H9 (cell line): ENCODE measurements at regions not wholly inside any gene's neighbourhood (a gene's known extent, or its start where the extent isn't known, plus 50 kb on each side); places are given as distances from the start of the nearest gene placed in this dataset.

Experiments
- DNase-seq: peaks from one replicate; pipeline ENCODE4 v3.0.0-alpha.2; 2017
- H2AFZ ChIP-seq: one replicate; pipeline ENCODE4 v1.6.1; 2013; ENCODE audit warnings: mild to moderate bottlenecking, low read length, control low read depth, moderate library complexity
- H2AK5ac ChIP-seq: 2 replicates; pipeline ENCODE4 v1.6.1; 2013; ENCODE audit warnings: low read length, control low read depth, mixed read lengths; ENCODE audit not compliant: insufficient read length
- H2BK120ac ChIP-seq: one replicate; pipeline ENCODE4 v1.6.1; 2013; ENCODE audit warnings: low read depth, mild to moderate bottlenecking, low read length, control low read depth, inconsistent platforms; ENCODE audit not compliant: poor library complexity, severe bottlenecking
- H2BK12ac ChIP-seq: 2 replicates; pipeline ENCODE4 v1.6.1; 2013; ENCODE audit warnings: low read length, control low read depth, mixed read lengths, low read depth; ENCODE audit not compliant: insufficient read length
- H2BK15ac ChIP-seq: 2 replicates; pipeline ENCODE4 v1.6.1; 2013; ENCODE audit warnings: low read depth, low read length, control low read depth
- H2BK20ac ChIP-seq: one replicate; pipeline ENCODE4 v1.6.1; 2013; ENCODE audit warnings: low read depth, mild to moderate bottlenecking, low read length, control low read depth, inconsistent platforms; ENCODE audit not compliant: poor library complexity, severe bottlenecking
- H2BK5ac ChIP-seq: 2 replicates; pipeline ENCODE4 v1.6.1; 2013; ENCODE audit warnings: low read length, control low read depth, mixed read lengths; ENCODE audit not compliant: insufficient read length
- H3K14ac ChIP-seq: 2 replicates; pipeline ENCODE4 v1.6.1; 2013; ENCODE audit warnings: low read length, control low read depth; ENCODE audit not compliant: insufficient read depth
- H3K18ac ChIP-seq: 2 replicates; pipeline ENCODE4 v1.6.1; 2013; ENCODE audit warnings: low read depth, mild to moderate bottlenecking, mixed read lengths, low read length, control low read depth; ENCODE audit not compliant: insufficient read length
- H3K23ac ChIP-seq: 2 replicates; pipeline ENCODE4 v1.6.1; 2013; ENCODE audit warnings: low read length, control low read depth, mixed read lengths, low read depth; ENCODE audit not compliant: insufficient read length
- H3K23me2 ChIP-seq: 2 replicates; pipeline ENCODE4 v1.6.1; 2013; ENCODE audit warnings: low read depth, mild to moderate bottlenecking, mixed read lengths, low read length, control low read depth; ENCODE audit not compliant: insufficient read length, poor library complexity, severe bottlenecking
- H3K27ac ChIP-seq: 2 replicates; pipeline ENCODE4 v1.5.1; 2013; ENCODE audit warnings: low read length, control low read depth, mixed read lengths, low read depth; ENCODE audit not compliant: insufficient read length
- H3K27me3 ChIP-seq: 2 replicates; pipeline ENCODE4 v1.6.1; 2013; ENCODE audit warnings: low read length, control low read depth, inconsistent platforms; ENCODE audit not compliant: insufficient read depth
- H3K4ac ChIP-seq: 2 replicates; pipeline ENCODE4 v1.6.1; 2013; ENCODE audit warnings: low read depth, mild to moderate bottlenecking, control low read depth, inconsistent platforms, low read length, moderate library complexity
- H3K4me1 ChIP-seq: 2 replicates; pipeline ENCODE4 v1.6.1; 2013; ENCODE audit warnings: low read length, control low read depth, inconsistent platforms; ENCODE audit not compliant: insufficient read depth
- H3K4me2 ChIP-seq: 2 replicates; pipeline ENCODE4 v1.6.1; 2013; ENCODE audit warnings: low read length, control low read depth, mixed read lengths; ENCODE audit not compliant: insufficient read length, insufficient read depth
- H3K56ac ChIP-seq: 2 replicates; pipeline ENCODE4 v1.6.1; 2013; ENCODE audit warnings: low read depth, mild to moderate bottlenecking, mixed read lengths, low read length, control low read depth; ENCODE audit not compliant: insufficient read length
- H3K79me1 ChIP-seq: 2 replicates; pipeline ENCODE4 v1.6.1; 2013; ENCODE audit warnings: low read depth, mild to moderate bottlenecking, moderate library complexity, low read length, control low read depth, inconsistent platforms; ENCODE audit not compliant: insufficient read depth, poor library complexity, severe bottlenecking
- H3K79me2 ChIP-seq: 2 replicates; pipeline ENCODE4 v1.6.1; 2013; ENCODE audit warnings: low read length, control low read depth, inconsistent platforms; ENCODE audit not compliant: insufficient read depth
- H3K9ac ChIP-seq: 2 replicates; pipeline ENCODE4 v1.6.1; 2013; ENCODE audit warnings: low read length, control low read depth, mixed read lengths; ENCODE audit not compliant: insufficient read length; ENCODE audit errors: extremely low read depth
- H3K9me3 ChIP-seq: one replicate; pipeline ENCODE4 v1.6.1; 2013; ENCODE audit warnings: low read depth, low read length, inconsistent platforms; ENCODE audit not compliant: control insufficient read depth
- H3T11ph ChIP-seq: one replicate; pipeline ENCODE4 v1.6.1; 2013; ENCODE audit warnings: mild to moderate bottlenecking, low read length, control low read depth, inconsistent platforms
- H4K20me1 ChIP-seq: one replicate; pipeline ENCODE4 v1.6.1; 2013; ENCODE audit not compliant: control insufficient read depth, insufficient read length, insufficient read depth
- H4K5ac ChIP-seq: 2 replicates; pipeline ENCODE4 v1.6.1; 2013; ENCODE audit warnings: low read depth, mild to moderate bottlenecking, mixed read lengths, low read length, control low read depth; ENCODE audit not compliant: insufficient read length
- H4K8ac ChIP-seq: replicated peaks from 2 replicates; pipeline ENCODE4 v1.6.1; 2013; ENCODE audit warnings: low read length, control low read depth, mixed read lengths, low read depth; ENCODE audit not compliant: insufficient read length
- H4K91ac ChIP-seq: 2 replicates; pipeline ENCODE4 v1.6.1; 2013; ENCODE audit warnings: low read depth, mild to moderate bottlenecking, moderate library complexity, mixed read lengths, low read length, control low read depth; ENCODE audit not compliant: insufficient read length
- H3K27ac Mint-ChIP-seq, 3 experiments: 2 replicates in 2 of 3; 3 replicates in 1 of 3; pipeline ENCODE4 v1.8.0; 2020 to 2021; ENCODE audit warnings: mixed read lengths in 3 of 3, mild to moderate bottlenecking in 1 of 3, moderate library complexity in 1 of 3
- H3K27me3 Mint-ChIP-seq: 2 replicates; pipeline ENCODE4 v1.8.0; 2021; ENCODE audit warnings: low read depth, mild to moderate bottlenecking, moderate library complexity, mixed read lengths
- H3K36me3 Mint-ChIP-seq, 3 experiments: 2 replicates in 2 of 3; 3 replicates in 1 of 3; pipeline ENCODE4 v1.8.0; 2020 to 2021; ENCODE audit warnings: low read depth in 3 of 3, mixed read lengths in 3 of 3; ENCODE audit not compliant: insufficient read depth in 1 of 3
- H3K4me1 Mint-ChIP-seq, 2 experiments: 2 replicates each; pipeline ENCODE4 v1.8.0; 2020; ENCODE audit warnings: mixed read lengths in 2 of 2
- H3K4me3 Mint-ChIP-seq, 2 experiments: 2 replicates in 1 of 2; 3 replicates in 1 of 2; pipeline ENCODE4 v1.8.0; 2020 to 2021; ENCODE audit warnings: mild to moderate bottlenecking in 2 of 2, mixed read lengths in 2 of 2, moderate library complexity in 1 of 2
- H3K9me3 Mint-ChIP-seq, 2 experiments: 2 replicates in 1 of 2; 3 replicates in 1 of 2; pipeline ENCODE4 v1.8.0; 2020; ENCODE audit warnings: mild to moderate bottlenecking in 2 of 2, mixed read lengths in 2 of 2, moderate library complexity in 1 of 2
- WGBS: extraction: QIAGEN DNeasy Blood & Tissue Kit; methylation state at CpG from one replicate; pipeline ENCODE4 v1.1.7; 2013; ENCODE audit warnings: missing lambda C conversion rate, low lambda C conversion rate, mixed read lengths; ENCODE audit not compliant: insufficient read length; ENCODE audit errors: extremely low coverage; 5-methylcytosine and 5-hydroxymethylcytosine counted together
- TF ChIP-seq, protein P1 (sequence below): fragments of 200-600 bp; sonication (generic); conservative IDR thresholded peaks from 3 replicates; pipeline ENCODE4 v1.8.0; 2021; ENCODE audit warnings: antibody characterized with exemption, mild to moderate bottlenecking

DNA sequence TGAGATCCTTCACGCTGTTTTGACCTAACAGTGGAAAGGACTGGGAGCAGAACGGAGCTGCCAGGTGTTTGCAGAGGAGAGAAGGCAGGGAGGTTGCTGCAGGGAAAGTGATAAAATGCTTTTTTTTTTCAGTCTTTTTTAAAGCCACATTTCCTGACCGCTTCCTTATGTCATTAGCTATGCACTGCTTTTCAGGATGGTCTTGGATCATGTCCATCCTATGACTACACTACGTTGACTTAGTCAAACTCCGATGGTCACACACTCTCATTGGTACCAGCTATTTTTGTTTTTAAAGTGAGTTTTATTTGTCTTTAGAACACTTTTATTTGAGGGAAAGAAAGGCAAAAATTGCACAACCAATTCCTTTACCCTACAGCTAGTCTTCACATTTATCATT, 89.2 kb upstream of the EXOC2 start:
- Histone ChIP-seq H3K4me2 (no peak overlapping the region), H2BK120ac (no peak overlapping the region), H4K5ac (no peak overlapping the region), H2BK15ac (no peak overlapping the region), H4K8ac (no peak overlapping the region), H2BK20ac (no peak overlapping the region), H3K9ac (no peak overlapping the region), H3K27me3 (no peaks in the 10 kb centered on the region), H3K23ac (no peak overlapping the region), H3K79me1 (no peaks in the 10 kb centered on the region), H2BK5ac (no peak overlapping the region), H3T11ph (no peak overlapping the region), H3K9me3 (no peaks in the 10 kb centered on the region), H3K79me2 (no peaks in the 10 kb centered on the region), H4K20me1 (no peaks in the 10 kb centered on the region), H2AFZ (no peak overlapping the region), H3K56ac (no peak overlapping the region), H3K18ac (no peak overlapping the region), H3K4ac (no peak overlapping the region), H2AK5ac (no peak overlapping the region), H3K14ac (no peak overlapping the region), H3K4me1 (peaks cover 7% of the 10 kb centered on the region; the same call in 1 of the 2 replicates), H2BK12ac (no peak overlapping the region), H3K27ac (no peak overlapping the region), H4K91ac (no peak overlapping the region), H3K23me2 (no peaks in the 10 kb centered on the region)
- no peaks in the 10 kb centered on the region; a peak in 1 of 7 replicates for H3K36me3 Mint-ChIP-seq
- no CpG with 5 or more reads among the region's 5 CpGs for whole genome bisulfite sequencing
- TF ChIP-seq, protein P1, sequence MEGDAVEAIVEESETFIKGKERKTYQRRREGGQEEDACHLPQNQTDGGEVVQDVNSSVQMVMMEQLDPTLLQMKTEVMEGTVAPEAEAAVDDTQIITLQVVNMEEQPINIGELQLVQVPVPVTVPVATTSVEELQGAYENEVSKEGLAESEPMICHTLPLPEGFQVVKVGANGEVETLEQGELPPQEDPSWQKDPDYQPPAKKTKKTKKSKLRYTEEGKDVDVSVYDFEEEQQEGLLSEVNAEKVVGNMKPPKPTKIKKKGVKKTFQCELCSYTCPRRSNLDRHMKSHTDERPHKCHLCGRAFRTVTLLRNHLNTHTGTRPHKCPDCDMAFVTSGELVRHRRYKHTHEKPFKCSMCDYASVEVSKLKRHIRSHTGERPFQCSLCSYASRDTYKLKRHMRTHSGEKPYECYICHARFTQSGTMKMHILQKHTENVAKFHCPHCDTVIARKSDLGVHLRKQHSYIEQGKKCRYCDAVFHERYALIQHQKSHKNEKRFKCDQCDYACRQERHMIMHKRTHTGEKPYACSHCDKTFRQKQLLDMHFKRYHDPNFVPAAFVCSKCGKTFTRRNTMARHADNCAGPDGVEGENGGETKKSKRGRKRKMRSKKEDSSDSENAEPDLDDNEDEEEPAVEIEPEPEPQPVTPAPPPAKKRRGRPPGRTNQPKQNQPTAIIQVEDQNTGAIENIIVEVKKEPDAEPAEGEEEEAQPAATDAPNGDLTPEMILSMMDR, result no peak
- H3K4me1 Mint-ChIP-seq, result peaks cover 7% of the 10 kb centered on the region in 2 experiments
- peaks cover 3% of the 10 kb centered on the region for H3K27me3 Mint-ChIP-seq
- H3K9me3 Mint-ChIP-seq, result no peaks in the 10 kb centered on the region; a peak in 1 of 5 replicates
- no peak overlapping the region for H3K27ac Mint-ChIP-seq
- H3K4me3 Mint-ChIP-seq, result no peak overlapping the region
- DNase-seq, result no peak
